GM12892 (cell line): ENCODE measurements at regions not wholly inside any gene's neighbourhood (a gene's known extent, or its start where the extent isn't known, plus 50 kb on each side); places are given as distances from the start of the nearest gene placed in this dataset.

Experiments
- POLR2A ChIP-seq: IDR thresholded peaks from 2 replicates; pipeline ENCODE4 v1.6.1; 2011; ENCODE audit warnings: low read depth, low read length, control low read depth
- POLR2AphosphoS5 ChIP-seq: IDR thresholded peaks from 2 replicates; pipeline ENCODE4 v1.6.1; 2011; ENCODE audit warnings: low read depth, low read length, control low read depth
- TAF1 ChIP-seq: IDR thresholded peaks from 2 replicates; pipeline ENCODE4 v1.6.1; 2011; ENCODE audit warnings: low read depth, mild to moderate bottlenecking, control low read depth, low read length, borderline replicate concordance

- TF ChIP-seq POLR2AphosphoS5, result no peak
- TF ChIP-seq POLR2A, result no peak
- no peak for TF ChIP-seq TAF1
Observed at GRCh38 chr7:136405931-136406777, 429.0 kb upstream of the MTPN start.
